Stimulated activated memory B cell treated with anti-CD40 and anti-IgM and Interleukin-4, amounts not matched to agents 10 μg/mL and 1 μg/mL and 100 μg/mL, for 72 hours (primary cell): ENCODE measurements at regions not wholly inside any gene's neighbourhood (a gene's known extent, or its start where the extent isn't known, plus 50 kb on each side); places are given as distances from the start of the nearest gene placed in this dataset.

Source experiments
- ATAC-seq: fragments of 150-1000 bp; cut with Tn5 transposase; 2 replicates; pipeline ENCODE4 v1.10.0; 2021
- H3K27ac Mint-ChIP-seq: one replicate; pipeline ENCODE4 v1.8.0; 2022; ENCODE audit warnings: mild to moderate bottlenecking, mixed read lengths
- H3K27me3 Mint-ChIP-seq: one replicate; pipeline ENCODE4 v1.8.0; 2022; ENCODE audit warnings: mixed read lengths
- H3K36me3 Mint-ChIP-seq: one replicate; pipeline ENCODE4 v1.8.0; 2022; ENCODE audit warnings: mixed read lengths
- H3K4me1 Mint-ChIP-seq: one replicate; pipeline ENCODE4 v1.8.0; 2022; ENCODE audit warnings: mixed read lengths
- H3K4me3 Mint-ChIP-seq: one replicate; pipeline ENCODE4 v1.8.0; 2022; ENCODE audit warnings: mild to moderate bottlenecking, moderate library complexity, mixed read lengths
- H3K9me3 Mint-ChIP-seq: one replicate; pipeline ENCODE4 v1.8.0; 2022; ENCODE audit warnings: mixed read lengths

DNA sequence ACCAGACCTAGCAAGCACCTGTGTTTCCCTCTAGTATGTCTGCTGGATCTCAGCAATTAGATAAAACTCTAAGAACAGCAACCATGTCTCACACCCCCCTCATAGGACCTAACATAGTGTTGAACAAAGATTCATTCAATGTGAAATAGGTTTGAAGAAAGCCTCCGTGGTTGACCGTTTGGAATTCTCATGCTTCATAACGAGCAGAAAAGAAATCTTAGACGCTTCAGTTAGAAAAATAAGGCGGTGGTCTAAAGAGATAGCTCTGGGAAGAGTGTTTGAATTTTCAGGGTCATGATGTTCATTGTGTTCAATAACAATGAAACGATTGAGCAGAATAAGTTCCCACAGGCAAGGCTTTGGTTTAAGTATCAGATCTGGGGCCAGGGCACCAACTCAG is 332.9 kb downstream of the COG6 start:
- Mint-ChIP-seq H3K27ac (no peak overlapping the region), H3K4me3 (no peak overlapping the region), H3K27me3 (peaks cover 13% of the 10 kb centered on the region), H3K9me3 (no peaks in the 10 kb centered on the region), H3K36me3 (no peaks in the 10 kb centered on the region), H3K4me1 (no peaks in the 10 kb centered on the region)
- no peak for ATAC-seq

GRCh38 chr13:39998166-39998565 is 342.7 kb downstream of the COG6 start:
- ATAC-seq: no peak
- Mint-ChIP-seq H3K9me3 (peaks cover 6% of the 10 kb centered on the region), H3K4me1 (no peaks in the 10 kb centered on the region), H3K27ac (no peak overlapping the region), H3K27me3 (peaks cover 15% of the 10 kb centered on the region), H3K4me3 (no peak overlapping the region), H3K36me3 (no peaks in the 10 kb centered on the region)

GRCh38 chr13:40002016-40002415 is 346.6 kb downstream of the COG6 start:
- ATAC-seq: no peak

GRCh38 chr13:40013554-40013953 is 358.1 kb downstream of the COG6 start:
- no peaks in the 10 kb centered on the region for H3K9me3 Mint-ChIP-seq
- H3K27me3 Mint-ChIP-seq: peaks cover 43% of the 10 kb centered on the region
- H3K4me1 Mint-ChIP-seq: no peaks in the 10 kb centered on the region
- no peak overlapping the region for H3K4me3 Mint-ChIP-seq
- no peaks in the 10 kb centered on the region for H3K36me3 Mint-ChIP-seq
- H3K27ac Mint-ChIP-seq: no peak overlapping the region
- no peak for ATAC-seq

More at GRCh38 chr13:40002016-40002415, 346.6 kb downstream of the COG6 start:
- Mint-ChIP-seq H3K27me3 (peaks cover 19% of the 10 kb centered on the region), H3K4me1 (no peaks in the 10 kb centered on the region), H3K9me3 (peaks cover 6% of the 10 kb centered on the region), H3K27ac (no peak overlapping the region), H3K4me3 (no peak overlapping the region), H3K36me3 (no peaks in the 10 kb centered on the region)

GRCh38 chr13:40016953-40017660 is 361.6 kb downstream of the COG6 start:
- Mint-ChIP-seq H3K9me3 (no peaks in the 10 kb centered on the region), H3K36me3 (no peaks in the 10 kb centered on the region), H3K27ac (no peak overlapping the region), H3K27me3 (peaks cover 20% of the 10 kb centered on the region), H3K4me1 (no peaks in the 10 kb centered on the region), H3K4me3 (no peak overlapping the region)
- ATAC-seq: no peak

DNA sequence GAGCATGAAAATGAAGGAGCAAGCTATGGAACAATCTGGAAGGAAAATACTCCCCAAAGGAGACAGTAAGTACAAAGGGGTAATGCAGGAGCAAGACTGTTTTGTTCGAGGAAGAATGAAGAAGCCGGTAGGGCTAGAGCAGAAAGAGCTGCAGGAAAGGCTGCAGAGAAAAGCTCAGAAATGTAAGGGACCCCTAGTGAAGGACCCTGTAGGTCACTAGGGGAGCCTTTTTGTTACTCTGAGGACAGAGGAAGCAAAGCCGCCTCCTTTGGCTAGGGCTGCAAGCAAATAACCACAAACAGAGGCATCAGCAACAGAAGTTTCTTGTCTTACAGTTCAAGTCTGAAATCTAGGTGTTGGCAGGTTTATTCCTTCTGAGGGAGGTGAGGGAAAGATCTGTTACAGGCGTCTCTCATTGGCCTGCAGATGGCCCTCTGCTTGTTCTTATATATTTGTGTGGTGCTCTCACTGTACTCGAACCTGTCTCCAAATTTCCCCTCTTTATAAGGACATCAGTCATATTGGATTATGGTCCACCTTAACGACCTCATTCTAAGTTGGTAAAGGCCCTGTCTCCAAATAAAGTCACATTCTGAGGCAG is 362.3 kb downstream of the COG6 start:
- ATAC-seq: no peak
- Mint-ChIP-seq H3K27me3 (peaks cover 14% of the 10 kb centered on the region), H3K27ac (no peak overlapping the region), H3K36me3 (no peaks in the 10 kb centered on the region), H3K4me1 (no peaks in the 10 kb centered on the region), H3K9me3 (no peaks in the 10 kb centered on the region), H3K4me3 (no peak overlapping the region)

GRCh38 chr13:40023595-40024203 is 368.2 kb downstream of the COG6 start:
- H3K4me1 Mint-ChIP-seq: peaks cover 36% of the 10 kb centered on the region
- H3K36me3 Mint-ChIP-seq: no peaks in the 10 kb centered on the region
- no peak overlapping the region for H3K4me3 Mint-ChIP-seq
- no peaks in the 10 kb centered on the region for H3K27me3 Mint-ChIP-seq
- H3K27ac Mint-ChIP-seq: no peak overlapping the region
- ATAC-seq: no peak
- H3K9me3 Mint-ChIP-seq: no peaks in the 10 kb centered on the region

GRCh38 chr13:40024204-40024966 is 368.9 kb downstream of the COG6 start:
- Mint-ChIP-seq H3K4me1 (peaks cover 36% of the 10 kb centered on the region), H3K27ac (peak overlapping the region; percentile 93), H3K4me3 (no peak overlapping the region)

DNA sequence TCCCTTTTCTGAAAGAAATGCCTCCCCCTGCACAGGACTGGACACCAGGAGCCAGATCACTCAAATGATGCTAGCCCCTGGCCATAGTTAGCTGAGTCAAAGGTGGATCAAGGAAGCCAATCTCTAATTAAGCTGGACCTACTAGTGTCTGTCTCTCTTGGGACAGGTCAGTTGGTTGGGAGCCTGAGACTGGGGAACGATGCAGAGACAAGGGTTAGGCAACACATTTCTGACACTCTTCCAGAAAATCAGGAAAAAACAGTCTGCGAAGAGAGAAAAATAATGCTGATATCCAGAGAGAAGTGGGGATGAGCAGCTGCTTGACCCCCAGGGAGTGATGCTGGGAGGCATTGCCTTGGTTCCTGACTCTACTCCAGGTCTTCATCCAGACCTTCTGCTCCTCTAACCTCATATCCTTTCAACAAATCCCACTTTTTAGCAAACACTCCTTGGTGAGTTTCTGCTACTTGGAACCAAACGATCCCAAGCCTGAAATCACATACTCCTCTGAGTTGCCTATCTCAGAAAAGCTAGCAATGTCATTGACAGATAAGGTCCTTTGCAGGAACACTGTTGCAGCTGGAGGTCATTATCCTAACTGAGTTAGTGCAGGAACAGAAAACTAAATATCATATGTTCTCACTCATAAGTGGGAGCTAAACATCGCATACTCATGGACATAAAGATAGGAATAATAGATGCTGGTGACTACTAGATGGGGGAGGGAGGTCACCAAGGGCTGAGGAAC is 369.7 kb downstream of the COG6 start:
- Mint-ChIP-seq H3K4me3 (no peak overlapping the region), H3K27me3 (no peaks in the 10 kb centered on the region), H3K4me1 (peaks cover 36% of the 10 kb centered on the region), H3K9me3 (no peaks in the 10 kb centered on the region), H3K36me3 (no peaks in the 10 kb centered on the region), H3K27ac (peak overlapping the region; percentile 93)
- no peak for ATAC-seq

More at GRCh38 chr13:40024204-40024966, 368.9 kb downstream of the COG6 start:
- Mint-ChIP-seq H3K9me3 (no peaks in the 10 kb centered on the region), H3K27me3 (no peaks in the 10 kb centered on the region), H3K36me3 (no peaks in the 10 kb centered on the region)
- ATAC-seq: no peak

GRCh38 chr13:40026174-40026585 is 370.7 kb downstream of the COG6 start:
- peak; percentile 91 for ATAC-seq
- Mint-ChIP-seq H3K4me1 (peaks cover 36% of the 10 kb centered on the region), H3K27ac (peak overlapping the region; percentile 93), H3K36me3 (no peaks in the 10 kb centered on the region), H3K4me3 (peak overlapping the region; percentile 16), H3K27me3 (no peaks in the 10 kb centered on the region), H3K9me3 (no peaks in the 10 kb centered on the region)

GRCh38 chr13:40026741-40027140 is 371.3 kb downstream of the COG6 start:
- Mint-ChIP-seq H3K36me3 (no peaks in the 10 kb centered on the region), H3K4me1 (peaks cover 36% of the 10 kb centered on the region), H3K27ac (peak overlapping the region; percentile 93), H3K9me3 (no peaks in the 10 kb centered on the region), H3K27me3 (no peaks in the 10 kb centered on the region), H3K4me3 (peak overlapping the region; percentile 52)
- peak; percentile 79 for ATAC-seq

DNA sequence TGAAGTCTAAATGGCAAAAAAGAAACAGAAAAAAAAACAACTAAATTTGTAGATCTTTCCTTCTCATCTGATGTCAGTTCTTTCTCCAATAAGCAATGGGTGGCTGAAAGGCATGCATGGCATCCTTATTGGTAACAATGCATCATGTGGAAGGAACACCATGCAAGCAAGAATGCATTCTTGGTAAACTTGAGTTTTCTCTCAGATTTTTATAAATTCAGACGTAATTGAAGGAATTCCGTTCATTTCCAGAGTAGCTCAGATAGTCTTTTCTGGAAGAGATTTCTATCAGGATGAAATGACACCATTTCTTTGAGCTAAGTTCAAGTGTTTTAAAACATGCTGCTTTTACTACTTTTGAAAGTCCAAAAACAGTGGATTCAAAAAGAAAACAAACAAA is 373.0 kb downstream of the COG6 start:
- peaks cover 36% of the 10 kb centered on the region for H3K4me1 Mint-ChIP-seq
- H3K27me3 Mint-ChIP-seq: no peaks in the 10 kb centered on the region
- no peaks in the 10 kb centered on the region for H3K9me3 Mint-ChIP-seq
- H3K36me3 Mint-ChIP-seq: no peaks in the 10 kb centered on the region
- ATAC-seq: no peak
- H3K27ac Mint-ChIP-seq: no peak overlapping the region
- no peak overlapping the region for H3K4me3 Mint-ChIP-seq

DNA sequence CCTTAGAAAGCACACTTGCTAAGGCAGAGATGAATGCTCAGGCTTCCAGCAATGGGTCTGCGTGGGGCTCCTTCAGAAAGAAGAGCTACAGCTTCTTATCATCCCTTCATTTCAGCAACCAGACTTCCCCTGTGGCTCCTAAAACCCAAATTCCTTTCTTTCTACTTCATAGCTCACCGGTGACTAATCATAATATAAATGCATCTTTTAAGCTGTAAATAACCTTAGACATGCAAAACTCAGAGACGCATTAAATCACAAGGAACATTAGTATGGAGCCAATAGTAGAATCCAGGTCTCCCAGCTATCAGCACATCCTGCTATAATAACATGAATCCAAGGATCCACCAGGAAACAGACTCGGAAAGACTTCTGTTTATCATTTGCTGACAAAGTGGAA is 375.6 kb downstream of the COG6 start:
- ATAC-seq: no peak
- H3K4me3 Mint-ChIP-seq: no peak overlapping the region
- no peaks in the 10 kb centered on the region for H3K27me3 Mint-ChIP-seq
- peak overlapping the region; percentile 32 for H3K27ac Mint-ChIP-seq
- peaks cover 15% of the 10 kb centered on the region for H3K4me1 Mint-ChIP-seq
- no peaks in the 10 kb centered on the region for H3K36me3 Mint-ChIP-seq
- no peaks in the 10 kb centered on the region for H3K9me3 Mint-ChIP-seq

DNA sequence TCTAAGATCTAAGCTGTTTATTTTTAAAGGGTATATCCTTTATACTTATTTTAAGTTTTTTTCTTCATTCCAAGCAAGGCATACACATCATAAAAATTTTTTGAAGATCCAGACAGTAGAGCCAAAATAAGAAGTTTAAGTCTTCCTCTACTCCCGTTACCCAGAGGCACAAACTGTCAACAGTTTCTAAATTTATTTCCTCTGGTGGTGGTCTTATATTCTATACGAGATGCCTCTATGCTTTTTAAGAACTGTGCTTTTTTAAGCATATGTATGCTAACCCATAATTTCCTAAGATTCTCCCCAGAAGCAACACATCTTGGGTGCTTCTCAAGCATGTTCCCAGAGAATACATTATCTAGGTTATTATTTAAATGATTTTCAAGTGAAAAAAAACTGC is 383.6 kb downstream of the COG6 start:
- H3K36me3 Mint-ChIP-seq: no peaks in the 10 kb centered on the region
- no peak overlapping the region for H3K4me3 Mint-ChIP-seq
- H3K27ac Mint-ChIP-seq: no peak overlapping the region
- ATAC-seq: no peak
- H3K9me3 Mint-ChIP-seq: peaks cover 3% of the 10 kb centered on the region
- H3K27me3 Mint-ChIP-seq: peaks cover 45% of the 10 kb centered on the region
- peaks cover 12% of the 10 kb centered on the region for H3K4me1 Mint-ChIP-seq

- no peak overlapping the region for H3K27ac Mint-ChIP-seq
- no peaks in the 10 kb centered on the region for H3K36me3 Mint-ChIP-seq
- ATAC-seq: no peak
- H3K4me1 Mint-ChIP-seq: no peaks in the 10 kb centered on the region
- peaks cover 63% of the 10 kb centered on the region for H3K27me3 Mint-ChIP-seq
- no peak overlapping the region for H3K4me3 Mint-ChIP-seq
- peaks cover 3% of the 10 kb centered on the region for H3K9me3 Mint-ChIP-seq
These were observed 387.5 kb downstream of the COG6 start for GRCh38 chr13:40042991-40043390.
